ENCODE measurements at regions not wholly inside any gene's neighbourhood (a gene's known extent, or its start where the extent isn't known, plus 50 kb on each side); places are given as distances from the start of the nearest gene placed in this dataset.
"Not testable (repeated sequence)": the region's sequence is repeated elsewhere in the genome, so short reads cannot be mapped to it uniquely, and the experiment has no call there.

- no peak for DNase-seq (ENCODE audit: low read depth in 4 of 4, low spot score in 3 of 4)
These were observed 97.6 kb upstream of the MAGI3 start for GRCh38 chr1:113292603-113293255.

- no peak for DNase-seq (ENCODE audit: low read depth in 4 of 4, low spot score in 3 of 4)
These were observed 97.1 kb upstream of the MAGI3 start for GRCh38 chr1:113293256-113293626.

- DNase-seq (ENCODE audit: low read depth in 4 of 4, low spot score in 3 of 4) = no peak
These were observed 92.6 kb upstream of the MAGI3 start for GRCh38 chr1:113297749-113298148.

- DNase-seq (ENCODE audit: low read depth in 4 of 4, low spot score in 3 of 4) = no peak
These were observed 91.4 kb upstream of the MAGI3 start for GRCh38 chr1:113298941-113299340.

- DNase-seq (ENCODE audit: low read depth in 4 of 4, low spot score in 3 of 4) = no peak
These were observed 87.7 kb upstream of the MAGI3 start for GRCh38 chr1:113302636-113303035.

- no peak for DNase-seq (ENCODE audit: low read depth in 4 of 4, low spot score in 3 of 4)
These were observed 87.0 kb upstream of the MAGI3 start for GRCh38 chr1:113303267-113303666.

GRCh38 chr1:113305029-113305428 lies 85.3 kb upstream of the MAGI3 start:
- DNase-seq (ENCODE audit: low read depth in 4 of 4, low spot score in 3 of 4) = not testable (repeated sequence)

GRCh38 chr1:113307771-113308445 lies 82.4 kb upstream of the MAGI3 start:
- no peak for DNase-seq (ENCODE audit: low read depth in 4 of 4, low spot score in 3 of 4)

GRCh38 chr1:113312651-113313050 lies 77.7 kb upstream of the MAGI3 start:
- not testable (repeated sequence) for DNase-seq (ENCODE audit: low read depth in 4 of 4, low spot score in 3 of 4)

GRCh38 chr1:113314600-113314999 lies 75.7 kb upstream of the MAGI3 start:
- DNase-seq (ENCODE audit: low read depth in 4 of 4, low spot score in 3 of 4) = no peak

- no peak for DNase-seq (ENCODE audit: low read depth in 4 of 4, low spot score in 3 of 4)
These were observed 70.0 kb upstream of the MAGI3 start for GRCh38 chr1:113320272-113320671.

GRCh38 chr1:113320972-113321680 lies 69.2 kb upstream of the MAGI3 start:
- no peak for DNase-seq (ENCODE audit: low read depth in 4 of 4, low spot score in 3 of 4)

GRCh38 chr1:113321771-113322387 lies 68.4 kb upstream of the MAGI3 start:
- DNase-seq (ENCODE audit: low read depth in 4 of 4, low spot score in 3 of 4) = no peak

- DNase-seq (ENCODE audit: low read depth in 4 of 4, low spot score in 3 of 4) = no peak
These were observed 67.9 kb upstream of the MAGI3 start for GRCh38 chr1:113322439-113322838.

- DNase-seq (ENCODE audit: low read depth in 4 of 4, low spot score in 3 of 4) = no peak
These were observed 65.3 kb upstream of the MAGI3 start for GRCh38 chr1:113325022-113325421.

- DNase-seq (ENCODE audit: low read depth in 4 of 4, low spot score in 3 of 4) = no peak
These were observed 63.3 kb upstream of the MAGI3 start for GRCh38 chr1:113326976-113327375.

- DNase-seq (ENCODE audit: low read depth in 4 of 4, low spot score in 3 of 4) = no peak
These were observed 57.3 kb upstream of the MAGI3 start for GRCh38 chr1:113333056-113333455.

- no peak for DNase-seq (ENCODE audit: low read depth in 4 of 4, low spot score in 3 of 4)
These were observed 50.3 kb upstream of the MAGI3 start for GRCh38 chr1:113340038-113340437.

All from left renal pelvis (tissue), 4 donors.